HG03469 (cell line): ENCODE measurements at regions not wholly inside any gene's neighbourhood (a gene's known extent, or its start where the extent isn't known, plus 50 kb on each side); places are given as distances from the start of the nearest gene placed in this dataset.
"Not testable (repeated sequence)": the region's sequence is repeated elsewhere in the genome, so short reads cannot be mapped to it uniquely, and the experiment has no call there.

Source experiments
- ATAC-seq: cut with Tn5 transposase; IDR thresholded peaks from one replicate; pipeline ENCODE4 v1.9.1; 2021; ENCODE audit warnings: mild to moderate bottlenecking, moderate library complexity, moderate number of reproducible peaks; ENCODE audit not compliant: unreplicated experiment

DNA sequence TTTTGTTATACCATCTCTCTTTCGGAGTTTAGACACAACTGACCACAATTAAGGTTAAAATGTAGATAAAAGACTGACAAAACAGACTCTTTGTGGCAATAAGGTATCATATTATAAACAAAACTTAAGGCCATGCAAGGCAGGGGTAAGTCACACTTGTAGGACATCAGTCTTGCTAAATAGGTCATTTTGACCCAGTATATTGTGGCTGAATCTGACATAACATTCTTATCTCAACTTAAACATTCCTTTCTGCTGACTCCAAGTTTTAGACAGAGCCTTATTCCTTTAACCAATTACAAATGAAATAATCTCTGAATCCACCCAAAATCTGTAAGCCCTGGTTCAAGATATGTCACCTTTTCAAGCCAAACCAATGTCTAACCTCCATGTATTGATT, 733.4 kb upstream of the B3GALT2 start:
- ATAC-seq = no peak

- ATAC-seq = no peak
These were observed 730.0 kb upstream of the B3GALT2 start for GRCh38 chr1:193916452-193916851.

DNA sequence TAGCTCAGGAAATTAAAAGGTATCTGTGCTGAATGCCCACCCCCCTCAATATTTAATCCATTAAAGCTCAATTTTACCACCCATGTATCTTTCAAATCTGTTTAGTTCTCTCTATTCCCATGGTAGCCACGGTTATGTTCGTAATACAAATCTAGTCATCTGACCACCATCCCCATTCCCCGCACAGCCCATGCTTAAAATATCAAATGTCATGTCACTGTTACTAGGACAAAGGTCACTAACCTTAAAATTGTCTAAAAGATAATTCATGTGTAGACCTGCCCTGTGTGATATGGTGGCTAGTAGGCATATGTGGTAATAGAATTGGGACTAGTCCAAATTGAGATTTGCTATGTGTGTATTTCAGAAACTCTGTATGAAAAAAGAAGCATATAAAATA, 728.5 kb upstream of the B3GALT2 start:
- ATAC-seq = no peak

- ATAC-seq = no peak
These were observed 723.1 kb upstream of the B3GALT2 start for GRCh38 chr1:193909406-193910082.

DNA sequence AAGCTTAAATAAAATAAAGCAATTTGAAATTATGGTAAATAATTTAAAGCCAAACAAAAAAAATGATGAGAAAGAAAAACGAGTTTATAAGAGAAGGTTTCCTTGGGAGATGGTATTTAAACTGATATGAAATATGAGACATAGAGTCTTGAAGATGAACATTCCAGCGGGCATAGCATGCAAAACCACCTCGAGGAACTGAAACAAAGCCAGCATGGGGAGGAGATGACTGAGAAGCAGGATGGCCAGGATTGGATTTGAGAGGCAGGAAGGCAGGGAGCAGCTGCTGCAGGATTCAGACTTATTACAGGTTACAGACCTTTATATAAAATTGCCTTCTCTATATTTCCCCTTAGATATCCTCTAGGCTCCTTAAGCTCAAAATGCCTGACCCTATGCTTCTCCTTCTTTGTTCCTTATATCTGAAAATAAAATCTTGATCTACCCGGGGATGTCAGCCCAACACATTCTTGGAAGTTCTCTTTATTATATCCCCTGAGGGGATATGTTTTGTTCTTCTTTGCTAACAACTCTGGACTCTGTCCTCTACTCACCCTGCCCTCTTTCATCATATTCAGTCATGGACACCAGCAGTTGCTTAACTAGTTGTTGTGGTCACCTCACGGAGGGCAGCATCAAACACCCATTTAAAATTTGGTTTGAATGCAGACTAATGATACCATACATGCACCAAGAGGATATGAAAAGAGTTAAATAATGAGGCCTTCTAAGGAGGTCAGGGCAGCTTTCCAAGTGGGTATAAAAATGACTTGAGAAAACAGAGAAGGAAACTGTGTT, 719.1 kb upstream of the B3GALT2 start:
- ATAC-seq = no peak

GRCh38 chr1:193891788-193892187, 705.4 kb upstream of the B3GALT2 start:
- no peak for ATAC-seq

GRCh38 chr1:193890935-193891334, 704.5 kb upstream of the B3GALT2 start:
- ATAC-seq = no peak

DNA sequence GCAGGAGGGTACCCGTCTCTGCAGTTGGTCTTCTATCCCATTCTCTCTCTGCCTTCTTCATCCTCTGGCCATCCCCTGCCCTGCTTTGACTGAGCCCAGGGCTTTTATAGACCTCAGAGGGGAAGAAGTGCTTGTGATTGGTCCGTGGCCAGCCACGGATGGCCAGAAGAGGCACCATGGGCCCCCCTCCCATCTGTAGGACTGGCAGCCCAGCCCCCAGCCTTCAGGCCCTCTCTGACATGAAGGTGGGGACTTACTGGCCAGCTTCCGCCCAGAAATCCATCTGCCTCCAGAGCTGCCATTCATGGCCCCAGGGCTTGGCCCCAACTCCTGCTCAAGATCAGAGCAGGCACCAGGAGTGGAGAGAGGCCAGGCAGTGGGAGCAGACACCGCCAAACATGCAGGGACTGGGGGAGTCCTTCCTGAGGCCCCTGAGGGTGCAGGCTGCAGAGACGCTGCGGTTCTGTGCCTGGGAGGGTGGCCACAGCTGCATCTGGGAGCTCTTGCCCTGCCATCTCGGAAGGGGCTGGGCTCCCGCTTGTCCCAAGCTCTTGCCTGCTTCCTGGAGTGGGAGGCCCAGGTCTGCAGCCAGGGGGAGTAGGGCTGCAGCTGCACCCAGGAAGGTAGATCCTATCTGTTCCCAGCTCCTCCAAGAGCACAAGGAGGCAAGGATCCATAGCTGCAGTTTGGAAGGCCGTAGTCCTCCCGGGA, 698.6 kb upstream of the B3GALT2 start:
- ATAC-seq = no peak

- not testable (repeated sequence) for ATAC-seq
These were observed 691.5 kb upstream of the B3GALT2 start for GRCh38 chr1:193877920-193878319.

GRCh38 chr1:193868425-193868824, 682.0 kb upstream of the B3GALT2 start:
- no peak for ATAC-seq

DNA sequence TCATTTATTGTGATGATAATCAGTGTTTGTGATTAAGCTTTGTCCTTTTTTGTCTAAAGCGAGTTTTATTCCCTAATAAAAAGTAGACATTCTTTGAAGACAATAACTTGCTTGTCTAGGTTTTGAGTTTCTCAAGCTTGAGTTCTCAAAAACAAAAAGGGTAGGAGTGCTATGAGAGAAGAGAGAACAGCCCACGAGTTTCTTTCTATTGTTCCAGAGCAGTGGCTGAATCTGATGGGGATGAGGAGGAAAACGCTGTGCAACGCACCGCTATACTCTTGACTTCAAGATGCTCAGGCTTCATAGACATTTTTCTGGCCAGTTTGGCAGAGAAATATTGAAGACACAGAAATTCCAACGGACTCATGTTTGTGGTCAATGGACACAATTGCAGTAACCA, 669.8 kb upstream of the B3GALT2 start:
- no peak for ATAC-seq

GRCh38 chr1:193850745-193851144, 664.3 kb upstream of the B3GALT2 start:
- ATAC-seq = no peak

GRCh38 chr1:193846876-193847604, 660.6 kb upstream of the B3GALT2 start:
- no peak for ATAC-seq

DNA sequence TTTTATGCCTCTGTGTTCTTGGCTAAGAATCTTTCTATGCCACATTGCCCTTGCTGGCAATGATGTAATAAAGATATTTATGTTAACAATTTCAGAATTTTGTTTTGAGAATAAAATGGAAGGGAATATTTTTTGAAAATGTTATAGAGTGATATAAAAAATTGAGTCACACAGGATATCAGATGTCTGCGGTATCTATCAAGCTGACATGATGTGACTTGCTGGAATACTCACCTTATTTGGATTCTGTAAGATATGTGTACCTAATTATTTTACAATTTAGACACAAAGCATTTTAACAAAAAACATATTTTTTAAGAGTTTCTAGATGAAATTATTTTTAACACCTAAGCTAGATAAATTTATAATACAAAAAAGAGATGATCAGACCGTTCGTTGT, 660.0 kb upstream of the B3GALT2 start:
- ATAC-seq = no peak

DNA sequence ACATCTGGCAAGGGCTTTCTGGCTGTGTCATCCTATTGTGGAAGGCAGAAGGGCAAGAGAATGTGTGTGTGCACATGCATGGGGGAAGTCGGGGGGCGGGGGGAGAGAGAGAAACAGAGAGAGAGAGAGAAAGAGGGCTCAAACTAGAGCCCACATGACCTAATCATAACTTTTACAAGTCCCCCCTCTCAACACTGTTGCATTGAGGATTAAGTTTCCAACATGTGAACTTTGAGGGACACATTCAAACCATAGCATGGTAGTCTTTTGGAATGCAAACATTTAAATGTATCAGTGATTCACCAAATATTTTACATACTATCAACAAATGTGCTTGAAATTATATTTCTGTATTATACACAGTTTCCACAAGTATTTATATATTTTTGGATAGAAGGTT, 655.4 kb upstream of the B3GALT2 start:
- ATAC-seq = no peak

- ATAC-seq = no peak
These were observed 645.1 kb upstream of the B3GALT2 start for GRCh38 chr1:193831465-193831864.

DNA sequence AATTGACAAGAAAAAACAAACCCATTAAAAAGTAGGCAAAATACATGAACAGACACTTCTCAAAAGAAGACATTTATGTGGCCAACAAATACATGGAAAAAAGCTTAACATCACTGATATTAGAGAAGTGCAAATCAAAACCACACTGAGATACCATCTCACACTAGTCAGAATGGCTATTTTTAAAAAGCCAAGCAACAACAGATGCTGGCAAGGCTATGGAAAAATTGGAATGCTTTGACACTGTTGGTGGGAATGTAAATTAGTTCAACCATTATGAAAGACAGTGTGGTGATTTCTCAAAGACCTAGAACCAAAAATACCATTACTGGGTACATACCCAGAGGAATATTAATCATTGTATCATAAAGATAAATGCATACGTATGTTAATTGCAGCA, 641.1 kb upstream of the B3GALT2 start:
- no peak for ATAC-seq

GRCh38 chr1:193819376-193819775, 633.0 kb upstream of the B3GALT2 start:
- no peak for ATAC-seq

DNA sequence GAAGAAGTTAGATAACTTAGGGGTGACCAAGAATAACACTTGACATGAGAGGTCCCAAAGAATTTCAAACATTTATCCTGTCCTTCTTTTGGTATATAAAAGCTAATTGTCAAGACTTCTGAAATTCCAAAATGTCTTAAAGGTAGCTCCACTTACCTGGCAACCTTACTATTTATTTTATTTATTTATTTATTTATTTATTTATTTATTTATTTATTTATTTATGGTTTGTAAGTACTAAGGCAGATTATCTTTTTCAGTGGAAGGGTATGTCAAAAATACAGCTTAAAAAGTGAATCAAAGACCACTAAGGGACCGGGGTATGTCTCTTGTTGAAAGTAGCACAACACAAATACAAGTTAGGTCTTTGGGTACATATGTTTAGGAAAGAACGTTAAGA, 620.8 kb upstream of the B3GALT2 start:
- no peak for ATAC-seq

GRCh38 chr1:193806079-193807048, 620.0 kb upstream of the B3GALT2 start:
- ATAC-seq = no peak
